Vagina (tissue), 2 donors: ENCODE measurements at regions not wholly inside any gene's neighbourhood (a gene's known extent, or its start where the extent isn't known, plus 50 kb on each side); places are given as distances from the start of the nearest gene placed in this dataset.

Experiments
- DNase-seq, 2 donors: peaks; one replicate each; pipeline ENCODE4 v3.0.0-alpha.2; 2017; ENCODE audit errors: extremely low spot score in 2 of 2
- H3K27ac ChIP-seq: fragments of 200-600 bp; sonication (generic); one replicate; pipeline ENCODE4 v1.5.1; 2019
- H3K27me3 ChIP-seq: fragments of 200-600 bp; sonication (generic); one replicate; pipeline ENCODE4 v1.5.1; 2019
- H3K36me3 ChIP-seq, 2 donors: fragments of 200-600 bp; sonication (generic); one replicate each; pipeline ENCODE4 v1.5.1; 2017 to 2019
- H3K4me1 ChIP-seq: fragments of 200-600 bp; sonication (generic); one replicate; pipeline ENCODE4 v1.5.1; 2019
- H3K4me3 ChIP-seq, 2 donors: fragments of 200-600 bp; sonication (generic); 1 replicate in 1 of 2; 2 replicates in 1 of 2; pipeline ENCODE4 v1.5.1; 2016 to 2019
- H3K9me3 ChIP-seq: fragments of 200-600 bp; sonication (generic); one replicate; pipeline ENCODE4 v1.5.1; 2019
- CTCF ChIP-seq, 3 experiments: fragments of 450-650 bp in 2 of 3; fragments of 200-600 bp in 1 of 3; sonication (generic) in 1 of 3; IDR thresholded peaks; one replicate each; pipeline ENCODE4 v1.5.1; 2017 to 2019; ENCODE audit warnings: antibody characterized with exemption in 3 of 3, mild to moderate bottlenecking in 2 of 3, moderate library complexity in 2 of 3
- POLR2A ChIP-seq, 2 donors: fragments of 450-650 bp; IDR thresholded peaks; one replicate each; pipeline ENCODE4 v1.6.1; 2017; ENCODE audit warnings: antibody characterized with exemption in 2 of 2, mild to moderate bottlenecking in 2 of 2, moderate library complexity in 2 of 2
- POLR2AphosphoS5 ChIP-seq, 2 donors: sonication (generic); formaldehyde crosslinking; IDR thresholded peaks; one replicate each; pipeline ENCODE4 v1.9.0; 2017; ENCODE audit warnings: antibody characterized with exemption in 2 of 2, mild to moderate bottlenecking in 2 of 2, low read depth in 1 of 2; ENCODE audit not compliant: insufficient read depth in 1 of 2
- intact Hi-C: fragments of 100-400 bp; cut with DNase I; formaldehyde crosslinking; loops from one replicate; pipeline ENCODE4 v1.15.1; 2023

- no peak overlapping the region for H3K4me3 ChIP-seq
- H3K36me3 ChIP-seq, result no peaks in the 10 kb centered on the region
- no peaks in the 10 kb centered on the region for H3K4me1 ChIP-seq
- H3K9me3 ChIP-seq, result no peaks in the 10 kb centered on the region
- TF ChIP-seq POLR2AphosphoS5 (IDR thresholded peaks at IDR 0.05; ENCODE audit: insufficient read depth in 1 of 2, low read depth in 1 of 2) (no peak), POLR2A (IDR thresholded peaks at IDR 0.05) (no peak), CTCF (IDR thresholded peaks at IDR 0.05) (no peak)
- intact Hi-C loops, result no loop called here
- H3K27ac ChIP-seq, result no peak overlapping the region
- no peak for DNase-seq
- H3K27me3 ChIP-seq, result no peaks in the 10 kb centered on the region
Measured at GRCh38 chr18:30862900-30863299, 179.6 kb downstream of the DSC3 start.

- no peak for DNase-seq
- no peak overlapping the region for H3K27ac ChIP-seq
- H3K4me1 ChIP-seq, result no peaks in the 10 kb centered on the region
- intact Hi-C loops, result no loop called here
- H3K9me3 ChIP-seq, result no peaks in the 10 kb centered on the region
- no peak for TF ChIP-seq CTCF (IDR thresholded peaks at IDR 0.05)
- no peak for TF ChIP-seq POLR2A (IDR thresholded peaks at IDR 0.05)
- no peak for TF ChIP-seq POLR2AphosphoS5 (IDR thresholded peaks at IDR 0.05; ENCODE audit: insufficient read depth in 1 of 2, low read depth in 1 of 2)
- no peak overlapping the region for H3K4me3 ChIP-seq
- H3K36me3 ChIP-seq, result no peaks in the 10 kb centered on the region
- H3K27me3 ChIP-seq, result no peaks in the 10 kb centered on the region
Measured at GRCh38 chr18:30860741-30861140, 181.8 kb downstream of the DSC3 start.

GRCh38 chr18:30859036-30859435 is 183.5 kb downstream of the DSC3 start:
- Histone ChIP-seq H3K27me3 (no peaks in the 10 kb centered on the region), H3K4me3 (no peak overlapping the region), H3K36me3 (no peaks in the 10 kb centered on the region), H3K9me3 (no peaks in the 10 kb centered on the region), H3K4me1 (no peaks in the 10 kb centered on the region), H3K27ac (no peak overlapping the region)
- no peak for DNase-seq
- intact Hi-C loops, result no loop called here
- TF ChIP-seq POLR2A (IDR thresholded peaks at IDR 0.05) (no peak), POLR2AphosphoS5 (IDR thresholded peaks at IDR 0.05; ENCODE audit: insufficient read depth in 1 of 2, low read depth in 1 of 2) (no peak), CTCF (IDR thresholded peaks at IDR 0.05) (no peak)

DNA sequence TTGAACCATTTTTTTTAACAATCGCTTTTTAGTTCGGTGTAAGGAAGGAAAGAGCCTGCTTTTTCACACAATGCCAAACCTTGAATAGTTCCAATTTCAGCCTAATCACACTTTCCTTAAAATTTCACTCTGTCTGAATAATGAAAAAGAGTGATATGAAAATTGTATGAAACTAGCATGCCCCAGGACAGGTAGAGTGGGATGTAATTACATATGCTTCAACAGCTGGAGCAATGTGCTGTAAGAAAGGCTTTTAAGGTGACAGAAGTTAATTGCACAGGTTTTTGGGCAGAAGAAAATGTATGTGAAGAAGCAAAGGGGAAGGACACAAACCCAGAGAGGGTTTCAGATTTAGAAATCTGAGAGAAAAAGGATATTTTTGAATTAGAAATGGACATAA is 184.0 kb downstream of the DSC3 start:
- Histone ChIP-seq H3K36me3 (no peaks in the 10 kb centered on the region), H3K27me3 (no peaks in the 10 kb centered on the region), H3K4me1 (no peaks in the 10 kb centered on the region), H3K9me3 (no peaks in the 10 kb centered on the region), H3K27ac (no peak overlapping the region), H3K4me3 (no peak overlapping the region)
- DNase-seq, result no peak
- intact Hi-C loops, result no loop called here
- TF ChIP-seq CTCF (IDR thresholded peaks at IDR 0.05) (no peak), POLR2AphosphoS5 (IDR thresholded peaks at IDR 0.05; ENCODE audit: insufficient read depth in 1 of 2, low read depth in 1 of 2) (no peak), POLR2A (IDR thresholded peaks at IDR 0.05) (no peak)

- DNase-seq, result no peak
- Histone ChIP-seq H3K27me3 (no peaks in the 10 kb centered on the region), H3K4me1 (no peaks in the 10 kb centered on the region), H3K27ac (no peak overlapping the region), H3K4me3 (no peak overlapping the region), H3K36me3 (no peaks in the 10 kb centered on the region), H3K9me3 (no peaks in the 10 kb centered on the region)
- TF ChIP-seq POLR2A (IDR thresholded peaks at IDR 0.05) (no peak), CTCF (IDR thresholded peaks at IDR 0.05) (no peak), POLR2AphosphoS5 (IDR thresholded peaks at IDR 0.05; ENCODE audit: insufficient read depth in 1 of 2, low read depth in 1 of 2) (no peak)
- intact Hi-C loops, result no loop called here
Measured at GRCh38 chr18:30855762-30856161, 186.8 kb downstream of the DSC3 start.
